Esophagus muscularis mucosa (tissue), 4 donors: ENCODE measurements at regions not wholly inside any gene's neighbourhood (a gene's known extent, or its start where the extent isn't known, plus 50 kb on each side); places are given as distances from the start of the nearest gene placed in this dataset.

ENCODE experiments used
- DNase-seq: peaks from one replicate; pipeline ENCODE4 v3.0.0-alpha.2; 2017; ENCODE audit errors: extremely low spot score
- H3K27ac ChIP-seq, 4 donors: fragments of 200-600 bp; sonication (generic); replicated peaks in 1 of 4; 1 replicate in 3 of 4; 2 replicates in 1 of 4; pipeline ENCODE4 v1.5.1; 2016 to 2019; ENCODE audit warnings: mild to moderate bottlenecking in 1 of 4
- H3K27me3 ChIP-seq, 4 donors: fragments of 200-600 bp; sonication (generic); one replicate each; pipeline versions ENCODE4 v1.5.1 to v1.6.0; 2016 to 2019
- H3K36me3 ChIP-seq, 4 donors: fragments of 200-600 bp; sonication (generic); one replicate each; pipeline ENCODE4 v1.5.1; 2016 to 2019
- H3K4me1 ChIP-seq, 4 donors: fragments of 200-600 bp; sonication (generic); one replicate each; pipeline ENCODE4 v1.5.1; 2016 to 2019
- H3K4me3 ChIP-seq, 4 donors: fragments of 200-600 bp; sonication (generic); 1 replicate in 2 of 4; 2 replicates in 2 of 4; pipeline ENCODE4 v1.5.1; 2016 to 2019; ENCODE audit warnings: mild to moderate bottlenecking in 4 of 4, moderate library complexity in 1 of 4
- H3K9me3 ChIP-seq, 4 donors: fragments of 200-600 bp; sonication (generic); 1 replicate in 3 of 4; 2 replicates in 1 of 4; pipeline ENCODE4 v1.5.1; 2016 to 2019
- EP300 ChIP-seq: sonication (generic); formaldehyde crosslinking; IDR thresholded peaks from one replicate; pipeline ENCODE4 v1.6.1; 2017; ENCODE audit warnings: antibody characterized with exemption
- POLR2A ChIP-seq: fragments of 450-650 bp; IDR thresholded peaks from one replicate; pipeline ENCODE4 v1.6.1; 2017; ENCODE audit warnings: antibody characterized with exemption, moderate library complexity, mild to moderate bottlenecking, low read depth
- POLR2AphosphoS5 ChIP-seq, 2 donors: sonication (generic); formaldehyde crosslinking; IDR thresholded peaks; one replicate each; pipeline ENCODE4 v1.6.1; 2017; ENCODE audit warnings: antibody characterized with exemption in 2 of 2
- WGBS: methylation state at CpG from one replicate; pipeline ENCODE4 v1.1.5; 2018; 5-methylcytosine and 5-hydroxymethylcytosine counted together
- intact Hi-C: fragments of 100-400 bp; cut with DNase I; formaldehyde crosslinking; loops from one replicate; pipeline ENCODE4 v1.15.1; 2023
- TF ChIP-seq, protein P1 (sequence below), 3 experiments: fragments of 200-600 bp in 2 of 3; fragments of 450-650 bp in 1 of 3; sonication (generic) in 2 of 3; IDR thresholded peaks; one replicate each; pipeline ENCODE4 v1.5.1; 2017 to 2019; ENCODE audit warnings: antibody characterized with exemption in 3 of 3, mild to moderate bottlenecking in 2 of 3, moderate library complexity in 1 of 3

GRCh38 chr17:54784305-54784704, 116.3 kb upstream of the TOM1L1 start:
- intact Hi-C loops: no loop called here
- WGBS: 64% methylated on average over 3 of the region's 3 CpGs
- no peak for TF ChIP-seq POLR2AphosphoS5 (IDR thresholded peaks at IDR 0.05)
- no peak for TF ChIP-seq EP300
- TF ChIP-seq POLR2A: no peak
- TF ChIP-seq, protein P1, sequence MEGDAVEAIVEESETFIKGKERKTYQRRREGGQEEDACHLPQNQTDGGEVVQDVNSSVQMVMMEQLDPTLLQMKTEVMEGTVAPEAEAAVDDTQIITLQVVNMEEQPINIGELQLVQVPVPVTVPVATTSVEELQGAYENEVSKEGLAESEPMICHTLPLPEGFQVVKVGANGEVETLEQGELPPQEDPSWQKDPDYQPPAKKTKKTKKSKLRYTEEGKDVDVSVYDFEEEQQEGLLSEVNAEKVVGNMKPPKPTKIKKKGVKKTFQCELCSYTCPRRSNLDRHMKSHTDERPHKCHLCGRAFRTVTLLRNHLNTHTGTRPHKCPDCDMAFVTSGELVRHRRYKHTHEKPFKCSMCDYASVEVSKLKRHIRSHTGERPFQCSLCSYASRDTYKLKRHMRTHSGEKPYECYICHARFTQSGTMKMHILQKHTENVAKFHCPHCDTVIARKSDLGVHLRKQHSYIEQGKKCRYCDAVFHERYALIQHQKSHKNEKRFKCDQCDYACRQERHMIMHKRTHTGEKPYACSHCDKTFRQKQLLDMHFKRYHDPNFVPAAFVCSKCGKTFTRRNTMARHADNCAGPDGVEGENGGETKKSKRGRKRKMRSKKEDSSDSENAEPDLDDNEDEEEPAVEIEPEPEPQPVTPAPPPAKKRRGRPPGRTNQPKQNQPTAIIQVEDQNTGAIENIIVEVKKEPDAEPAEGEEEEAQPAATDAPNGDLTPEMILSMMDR (IDR thresholded peaks at IDR 0.05): no peak

GRCh38 chr17:54785643-54786268, 114.9 kb upstream of the TOM1L1 start:
- 84% methylated on average over 8 of the region's 8 CpGs for WGBS
- DNase-seq: no peak
- H3K36me3 ChIP-seq: no peaks in the 10 kb centered on the region
- no peak overlapping the region for H3K27ac ChIP-seq
- H3K9me3 ChIP-seq: no peaks in the 10 kb centered on the region
- H3K4me3 ChIP-seq: no peak overlapping the region
- H3K27me3 ChIP-seq: no peaks in the 10 kb centered on the region
- no peaks in the 10 kb centered on the region for H3K4me1 ChIP-seq
- intact Hi-C loops: no loop called here
- TF ChIP-seq, protein P1 (IDR thresholded peaks at IDR 0.05): no peak
- TF ChIP-seq EP300 (no peak), POLR2A (no peak), POLR2AphosphoS5 (IDR thresholded peaks at IDR 0.05) (no peak)

More at GRCh38 chr17:54784305-54784704, 116.3 kb upstream of the TOM1L1 start:
- H3K36me3 ChIP-seq: no peaks in the 10 kb centered on the region
- H3K27ac ChIP-seq: no peak overlapping the region
- no peaks in the 10 kb centered on the region for H3K9me3 ChIP-seq
- no peak for DNase-seq
- no peak overlapping the region for H3K4me3 ChIP-seq
- H3K27me3 ChIP-seq: no peaks in the 10 kb centered on the region
- H3K4me1 ChIP-seq: no peaks in the 10 kb centered on the region

- Histone ChIP-seq H3K27ac (no peak overlapping the region), H3K27me3 (no peaks in the 10 kb centered on the region), H3K4me3 (no peak overlapping the region), H3K9me3 (no peaks in the 10 kb centered on the region), H3K4me1 (no peaks in the 10 kb centered on the region), H3K36me3 (no peaks in the 10 kb centered on the region)
- DNase-seq: no peak
- intact Hi-C loops: no loop called here
- 35% methylated on average over 10 of the region's 10 CpGs for WGBS
- no peak for TF ChIP-seq POLR2AphosphoS5 (IDR thresholded peaks at IDR 0.05)
These were observed 111.4 kb upstream of the TOM1L1 start for GRCh38 chr17:54789101-54789880.

- no peak for TF ChIP-seq POLR2A
- no peak for TF ChIP-seq EP300
- TF ChIP-seq, protein P1 (IDR thresholded peaks at IDR 0.05): no peak
- TF ChIP-seq POLR2AphosphoS5 (IDR thresholded peaks at IDR 0.05): no peak
- Histone ChIP-seq H3K27me3 (no peaks in the 10 kb centered on the region), H3K36me3 (no peaks in the 10 kb centered on the region), H3K4me1 (no peaks in the 10 kb centered on the region), H3K9me3 (no peaks in the 10 kb centered on the region), H3K27ac (no peak overlapping the region), H3K4me3 (no peak overlapping the region)
- WGBS: 84% methylated on average over 3 of the region's 3 CpGs
- intact Hi-C loops: no loop called here
- no peak for DNase-seq
These were observed 107.4 kb upstream of the TOM1L1 start for GRCh38 chr17:54793271-54793670.

DNA sequence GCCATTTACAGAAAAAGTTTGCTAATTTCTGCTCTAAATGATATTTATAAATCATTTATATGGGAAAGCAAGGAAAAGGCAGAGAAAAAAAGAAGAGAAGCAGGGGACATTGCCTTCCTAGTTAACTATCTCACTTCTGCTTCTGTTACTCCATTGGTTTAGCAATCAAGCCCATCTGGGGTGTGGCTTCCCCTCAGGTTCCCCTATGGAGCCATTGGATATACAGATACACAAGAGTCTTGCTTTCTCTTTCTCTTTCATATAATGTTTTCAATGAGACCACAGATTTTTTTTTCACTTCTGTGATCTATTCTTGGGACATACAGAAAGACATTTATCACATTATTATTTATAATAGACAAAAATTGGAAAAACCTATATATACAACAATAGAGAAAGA, 105.6 kb upstream of the TOM1L1 start:
- intact Hi-C loops: no loop called here
- no peaks in the 10 kb centered on the region for H3K4me1 ChIP-seq
- TF ChIP-seq EP300: no peak
- no peak for TF ChIP-seq POLR2A
- TF ChIP-seq, protein P1 (IDR thresholded peaks at IDR 0.05): no peak
- TF ChIP-seq POLR2AphosphoS5 (IDR thresholded peaks at IDR 0.05): no peak

More for the DNA sequence above, 105.6 kb upstream of the TOM1L1 start:
- Histone ChIP-seq H3K27ac (no peak overlapping the region), H3K36me3 (no peaks in the 10 kb centered on the region), H3K27me3 (no peaks in the 10 kb centered on the region), H3K4me3 (no peak overlapping the region), H3K9me3 (no peaks in the 10 kb centered on the region)
- no peak for DNase-seq
